NCI-H1930 (cell line): ENCODE measurements at regions not wholly inside any gene's neighbourhood (a gene's known extent, or its start where the extent isn't known, plus 50 kb on each side); places are given as distances from the start of the nearest gene placed in this dataset.

Source experiments
- DNase-seq, 2 experiments: peaks; one replicate each; lab custom pipeline; 2025; lab: John Stamatoyannopoulos, UW

DNA sequence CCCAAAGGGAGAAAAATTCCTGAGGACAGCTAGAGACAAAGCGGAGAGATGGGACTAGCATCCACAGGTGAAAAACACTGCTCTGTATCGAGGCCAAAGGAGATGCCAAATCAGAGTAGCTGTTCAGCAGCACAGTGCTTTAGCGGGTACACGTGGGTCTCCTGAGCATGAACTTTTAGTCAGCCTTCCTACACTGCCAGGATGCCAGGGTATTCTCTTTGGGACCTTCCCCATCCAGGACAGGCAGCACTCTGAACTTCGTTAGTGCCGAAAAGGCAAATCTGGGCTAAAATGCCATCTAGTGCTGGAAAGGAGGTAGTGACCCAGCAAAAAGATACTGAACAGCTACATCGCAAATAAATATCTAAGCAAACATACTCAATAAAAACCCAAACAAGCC lies 64.9 kb downstream of the C6orf58 start:
- DNase-seq = peak in 1 of 2 experiments; percentile 3
